CD4-positive, alpha-beta T cell (primary cell): ENCODE measurements at regions not wholly inside any gene's neighbourhood (a gene's known extent, or its start where the extent isn't known, plus 50 kb on each side); places are given as distances from the start of the nearest gene placed in this dataset.

ENCODE experiments used
- ATAC-seq: fragments of 200-7000 bp; cut with Tn5 transposase; one replicate; pipeline ENCODE4 v1.10.0; 2022; ENCODE audit warnings: mild to moderate bottlenecking; ENCODE audit not compliant: poor library complexity
- CTCF ChIA-PET: fragments of 350-600 bp; sonication (Branson Sonifier 250); formaldehyde crosslinking; loops from one replicate; lab custom pipeline; 2021; ENCODE audit warnings: antibody characterized with exemption, inconsistent platforms; lab: Charles Lee
- POLR2A ChIA-PET: fragments of 350-600 bp; sonication (Branson Sonifier 250); formaldehyde crosslinking; loops from one replicate; lab custom pipeline; 2021; ENCODE audit warnings: antibody characterized with exemption, inconsistent platforms; lab: Charles Lee
- DNase-seq, 14 experiments: peaks; one replicate each; pipeline ENCODE4 v3.0.0-alpha.2; 2013 to 2020; ENCODE audit warnings: mixed read lengths in 2 of 14
- H3K27ac ChIP-seq, 2 donors: one replicate each; pipeline versions ENCODE4 v1.5.1 to v1.7.0; 2013; ENCODE audit warnings: low read length in 2 of 2, low read depth in 1 of 2, mild to moderate bottlenecking in 1 of 2
- H3K27me3 ChIP-seq, 2 experiments: 1 replicate in 1 of 2; 2 replicates in 1 of 2; pipeline versions ENCODE4 v1.6.1 to v1.7.0; 2013; ENCODE audit warnings: low read length in 2 of 2, control low read depth in 1 of 2, mild to moderate bottlenecking in 1 of 2, moderate library complexity in 1 of 2; ENCODE audit not compliant: insufficient read depth in 2 of 2, control insufficient read depth in 1 of 2
- H3K36me3 ChIP-seq: one replicate; pipeline ENCODE4 v1.6.1; 2013; ENCODE audit warnings: low read length, control low read depth; ENCODE audit not compliant: insufficient read depth
- H3K4me1 ChIP-seq: one replicate; pipeline ENCODE4 v1.6.1; 2013; ENCODE audit warnings: low read length, control low read depth; ENCODE audit not compliant: insufficient read depth
- H3K4me3 ChIP-seq: one replicate; pipeline ENCODE4 v1.5.1; 2013; ENCODE audit warnings: mild to moderate bottlenecking, low read length, moderate library complexity
- H3K9me3 ChIP-seq, 2 experiments: 1 replicate in 1 of 2; 2 replicates in 1 of 2; pipeline versions ENCODE4 v1.6.1 to v1.7.0; 2013; ENCODE audit warnings: low read length in 2 of 2, mild to moderate bottlenecking in 2 of 2, control low read depth in 1 of 2, moderate library complexity in 1 of 2; ENCODE audit not compliant: control insufficient read depth in 1 of 2, insufficient read depth in 1 of 2
- H3K27ac Mint-ChIP-seq: one replicate; pipeline ENCODE4 v1.8.0; 2020; ENCODE audit warnings: mixed read lengths
- H3K27me3 Mint-ChIP-seq: one replicate; pipeline ENCODE4 v1.8.0; 2021; ENCODE audit warnings: mixed read lengths
- H3K36me3 Mint-ChIP-seq: one replicate; pipeline ENCODE4 v1.8.0; 2021; ENCODE audit warnings: low read depth, mixed read lengths
- H3K4me1 Mint-ChIP-seq: one replicate; pipeline ENCODE4 v1.8.0; 2021; ENCODE audit warnings: low read depth, mixed read lengths
- H3K4me3 Mint-ChIP-seq: one replicate; pipeline ENCODE4 v1.8.0; 2020; ENCODE audit warnings: mild to moderate bottlenecking, mixed read lengths
- H3K9me3 Mint-ChIP-seq: one replicate; pipeline ENCODE4 v1.8.0; 2020; ENCODE audit warnings: mixed read lengths
- intact Hi-C, 2 experiments: fragments of 100-400 bp; cut with DNase I in 1 of 2; cut with micrococcal nuclease in 1 of 2; formaldehyde crosslinking; loops; one replicate each; pipeline versions ENCODE4 v1.15.1 to v1.9.0; 2023 to 2025; cut with DNase I, micrococcal nuclease
- TF ChIP-seq, protein P1 (sequence below): fragments of 200-600 bp; IDR thresholded peaks from one replicate; pipeline ENCODE4 v1.8.0; 2022; ENCODE audit warnings: antibody characterized with exemption, mild to moderate bottlenecking

DNA sequence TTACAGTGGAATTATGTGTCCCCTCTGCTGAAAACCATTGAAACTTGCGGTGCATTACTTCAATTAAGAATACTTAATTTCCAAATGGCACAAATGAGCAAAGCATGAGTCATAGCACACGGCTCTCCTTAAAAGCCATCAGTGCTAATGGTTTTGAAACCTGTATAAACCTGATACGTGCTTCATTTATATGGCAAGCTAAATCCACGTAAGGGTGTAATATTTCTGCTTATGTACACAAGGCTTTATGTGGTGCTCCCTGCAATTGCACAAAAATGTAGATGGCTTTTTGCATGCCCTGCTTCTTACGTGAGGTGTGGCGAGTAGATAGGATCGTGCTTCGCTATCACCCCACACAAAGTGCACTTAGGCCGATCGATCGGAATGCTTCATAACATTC is 840.9 kb downstream of the GALR1 start:
- Mint-ChIP-seq H3K27me3 (peaks cover 4% of the 10 kb centered on the region), H3K9me3 (no peaks in the 10 kb centered on the region), H3K4me3 (no peak overlapping the region), H3K27ac (no peak overlapping the region), H3K36me3 (no peaks in the 10 kb centered on the region), H3K4me1 (no peaks in the 10 kb centered on the region)
- Histone ChIP-seq H3K4me1 (no peaks in the 10 kb centered on the region), H3K36me3 (no peaks in the 10 kb centered on the region), H3K27me3 (no peaks in the 10 kb centered on the region), H3K4me3 (no peak overlapping the region), H3K27ac (no peak overlapping the region), H3K9me3 (peaks cover 0 to 21% of the 10 kb centered on the region in 2 experiments)
- POLR2A ChIA-PET = no interaction called here
- CTCF ChIA-PET = no interaction called here
- no peak for ATAC-seq
- DNase-seq = no peak
- intact Hi-C loops = no loop called here
- TF ChIP-seq, protein P1, sequence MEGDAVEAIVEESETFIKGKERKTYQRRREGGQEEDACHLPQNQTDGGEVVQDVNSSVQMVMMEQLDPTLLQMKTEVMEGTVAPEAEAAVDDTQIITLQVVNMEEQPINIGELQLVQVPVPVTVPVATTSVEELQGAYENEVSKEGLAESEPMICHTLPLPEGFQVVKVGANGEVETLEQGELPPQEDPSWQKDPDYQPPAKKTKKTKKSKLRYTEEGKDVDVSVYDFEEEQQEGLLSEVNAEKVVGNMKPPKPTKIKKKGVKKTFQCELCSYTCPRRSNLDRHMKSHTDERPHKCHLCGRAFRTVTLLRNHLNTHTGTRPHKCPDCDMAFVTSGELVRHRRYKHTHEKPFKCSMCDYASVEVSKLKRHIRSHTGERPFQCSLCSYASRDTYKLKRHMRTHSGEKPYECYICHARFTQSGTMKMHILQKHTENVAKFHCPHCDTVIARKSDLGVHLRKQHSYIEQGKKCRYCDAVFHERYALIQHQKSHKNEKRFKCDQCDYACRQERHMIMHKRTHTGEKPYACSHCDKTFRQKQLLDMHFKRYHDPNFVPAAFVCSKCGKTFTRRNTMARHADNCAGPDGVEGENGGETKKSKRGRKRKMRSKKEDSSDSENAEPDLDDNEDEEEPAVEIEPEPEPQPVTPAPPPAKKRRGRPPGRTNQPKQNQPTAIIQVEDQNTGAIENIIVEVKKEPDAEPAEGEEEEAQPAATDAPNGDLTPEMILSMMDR = no peak

DNA sequence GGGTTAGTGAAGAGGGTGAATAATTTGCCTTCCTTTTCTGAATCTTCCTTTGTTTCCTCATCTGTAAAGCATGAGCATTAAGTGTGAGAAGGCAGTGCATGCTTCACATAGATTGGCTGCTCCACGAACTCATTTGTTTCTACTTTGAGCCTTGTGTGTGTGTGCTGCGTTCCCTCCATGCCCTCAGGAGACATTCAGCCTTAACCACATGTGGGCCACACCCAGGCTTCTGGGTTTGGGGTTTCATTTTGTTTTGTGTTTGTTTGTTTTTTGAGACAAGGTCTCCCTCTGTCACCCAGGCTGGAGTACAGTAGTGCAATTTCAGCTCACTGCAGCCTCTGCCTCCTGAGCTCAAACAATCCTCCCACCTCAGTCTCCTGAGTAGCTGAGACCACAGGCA is 843.3 kb downstream of the GALR1 start:
- no peaks in the 10 kb centered on the region for H3K36me3 Mint-ChIP-seq
- H3K4me3 Mint-ChIP-seq = no peak overlapping the region
- Histone ChIP-seq H3K27me3 (no peaks in the 10 kb centered on the region), H3K9me3 (peaks cover 0 to 7% of the 10 kb centered on the region in 2 experiments), H3K4me1 (no peaks in the 10 kb centered on the region), H3K4me3 (no peak overlapping the region), H3K27ac (no peak overlapping the region), H3K36me3 (no peaks in the 10 kb centered on the region)
- POLR2A ChIA-PET = no interaction called here
- DNase-seq (no peak), ATAC-seq (no peak)
- CTCF ChIA-PET = no interaction called here
- no peaks in the 10 kb centered on the region for H3K4me1 Mint-ChIP-seq
- H3K27ac Mint-ChIP-seq = no peak overlapping the region
- TF ChIP-seq, protein P1 = no peak
- intact Hi-C loops = no loop called here
- H3K27me3 Mint-ChIP-seq = no peaks in the 10 kb centered on the region
- no peaks in the 10 kb centered on the region for H3K9me3 Mint-ChIP-seq

DNA sequence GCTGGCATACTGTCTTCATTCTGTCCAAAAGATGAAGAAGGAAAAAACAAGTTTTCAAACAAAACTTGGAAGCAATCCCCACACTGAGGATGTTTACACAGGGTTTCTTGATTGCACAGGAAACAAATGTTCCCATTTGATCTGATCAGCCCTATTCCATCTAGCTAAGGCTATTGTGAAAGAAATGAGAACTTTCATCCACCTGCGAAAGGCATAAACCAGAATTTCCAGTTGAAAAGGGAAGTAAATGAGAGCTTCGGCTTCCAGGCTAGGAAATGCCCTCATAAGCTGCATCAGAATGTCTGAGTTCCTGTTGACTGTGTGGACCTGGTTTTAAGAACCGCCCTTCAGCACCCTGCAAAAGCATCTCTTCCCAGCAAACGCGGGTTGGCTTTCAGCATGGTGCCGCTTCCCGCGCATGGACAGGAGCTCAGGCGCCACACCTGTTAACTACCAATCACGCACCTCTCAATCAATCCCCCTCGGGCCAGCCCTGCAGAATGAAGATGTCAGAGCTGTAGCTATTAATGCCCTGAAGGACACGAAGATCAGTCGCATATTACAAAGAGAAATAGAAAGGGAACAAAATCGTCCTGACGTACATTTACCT is 850.4 kb downstream of the GALR1 start:
- ChIA-PET POLR2A (no interaction called here), CTCF (no interaction called here)
- Mint-ChIP-seq H3K4me3 (no peak overlapping the region), H3K4me1 (no peaks in the 10 kb centered on the region), H3K36me3 (no peaks in the 10 kb centered on the region), H3K27ac (no peak overlapping the region), H3K9me3 (no peaks in the 10 kb centered on the region), H3K27me3 (no peaks in the 10 kb centered on the region)
- ATAC-seq (no peak), DNase-seq (no peak)
- Histone ChIP-seq H3K4me1 (no peaks in the 10 kb centered on the region), H3K27me3 (no peaks in the 10 kb centered on the region), H3K27ac (no peak overlapping the region), H3K9me3 (peaks cover 0 to 27% of the 10 kb centered on the region in 2 experiments), H3K36me3 (no peaks in the 10 kb centered on the region), H3K4me3 (no peak overlapping the region)
- intact Hi-C loops = loop anchor here in 1 of 2 experiments (10.0 kb wide), 1 partner anchor 65 kb away; no protein-coding TSS in a partner anchor
- TF ChIP-seq, protein P1 = no peak
